ENCODE measurements at regions not wholly inside any gene's neighbourhood (a gene's known extent, or its start where the extent isn't known, plus 50 kb on each side); places are given as distances from the start of the nearest gene placed in this dataset.
A peak's percentile ranks its signal among the peaks of the same experiment; 100 is the strongest.

- no peak for DNase-seq (ENCODE audit: low spot score)
These were observed 359.8 kb upstream of the SALL3 start for GRCh38 chr18:78619854-78620253.

GRCh38 chr18:78620326-78620725 lies 359.3 kb upstream of the SALL3 start:
- no peak for DNase-seq (ENCODE audit: low spot score)

- no peak for DNase-seq (ENCODE audit: low spot score)
These were observed 358.4 kb upstream of the SALL3 start for GRCh38 chr18:78621141-78621755.

GRCh38 chr18:78622251-78622906 lies 357.2 kb upstream of the SALL3 start:
- no peak for DNase-seq (ENCODE audit: low spot score)

- DNase-seq (ENCODE audit: low spot score), result no peak
These were observed 356.6 kb upstream of the SALL3 start for GRCh38 chr18:78622907-78623541.

GRCh38 chr18:78624646-78625279 lies 354.9 kb upstream of the SALL3 start:
- DNase-seq (ENCODE audit: low spot score), result no peak

GRCh38 chr18:78625847-78626246 lies 353.8 kb upstream of the SALL3 start:
- DNase-seq (ENCODE audit: low spot score), result no peak

GRCh38 chr18:78627551-78628346 lies 351.9 kb upstream of the SALL3 start:
- no peak for DNase-seq (ENCODE audit: low spot score)

GRCh38 chr18:78629426-78629825 lies 350.2 kb upstream of the SALL3 start:
- no peak for DNase-seq (ENCODE audit: low spot score)

- no peak for DNase-seq (ENCODE audit: low spot score)
These were observed 349.3 kb upstream of the SALL3 start for GRCh38 chr18:78630356-78630755.

- DNase-seq (ENCODE audit: low spot score), result no peak
These were observed 348.6 kb upstream of the SALL3 start for GRCh38 chr18:78630981-78631510.

GRCh38 chr18:78632111-78632541 lies 347.5 kb upstream of the SALL3 start:
- peak; percentile 9 for DNase-seq (ENCODE audit: low spot score)

GRCh38 chr18:78634061-78634696 lies 345.4 kb upstream of the SALL3 start:
- DNase-seq (ENCODE audit: low spot score), result no peak

GRCh38 chr18:78635093-78635800 lies 344.4 kb upstream of the SALL3 start:
- no peak for DNase-seq (ENCODE audit: low spot score)

- DNase-seq (ENCODE audit: low spot score), result no peak
These were observed 343.4 kb upstream of the SALL3 start for GRCh38 chr18:78636260-78636659.

- no peak for DNase-seq (ENCODE audit: low spot score)
These were observed 341.9 kb upstream of the SALL3 start for GRCh38 chr18:78637442-78638402.

- no peak for DNase-seq (ENCODE audit: low spot score)
These were observed 340.3 kb upstream of the SALL3 start for GRCh38 chr18:78639006-78639950.
